Activated CD4-positive, alpha-beta T cell treated with anti-CD3 and anti-CD28 coated beads for 24 hours (primary cell): ENCODE measurements at regions not wholly inside any gene's neighbourhood (a gene's known extent, or its start where the extent isn't known, plus 50 kb on each side); places are given as distances from the start of the nearest gene placed in this dataset.

ENCODE experiments used
- DNase-seq, 2 donors: peaks; one replicate each; pipeline ENCODE4 v3.0.0-alpha.2; 2020; ENCODE audit warnings: low read depth in 2 of 2

DNA sequence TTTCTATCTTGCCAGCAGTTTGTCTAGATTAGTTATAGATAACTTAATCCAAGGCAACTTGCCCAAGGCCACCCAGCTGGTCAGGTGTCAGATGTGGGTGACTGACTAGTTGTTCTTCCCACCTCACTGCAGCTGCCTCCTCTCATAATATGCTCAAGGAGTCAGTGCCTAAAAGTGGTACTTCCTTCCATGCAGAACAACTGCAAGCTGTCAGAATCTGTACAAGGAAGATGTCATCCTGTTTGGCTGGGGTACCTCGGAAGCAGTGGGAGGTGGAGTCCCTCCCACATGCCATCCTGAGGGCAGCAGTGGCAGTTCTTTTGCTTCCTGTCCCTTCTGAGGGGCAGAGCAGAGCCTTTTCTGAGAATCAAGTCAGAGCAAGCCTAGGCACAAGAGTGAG, 193.2 kb upstream of the RFC3 start:
- DNase-seq: no peak

DNA sequence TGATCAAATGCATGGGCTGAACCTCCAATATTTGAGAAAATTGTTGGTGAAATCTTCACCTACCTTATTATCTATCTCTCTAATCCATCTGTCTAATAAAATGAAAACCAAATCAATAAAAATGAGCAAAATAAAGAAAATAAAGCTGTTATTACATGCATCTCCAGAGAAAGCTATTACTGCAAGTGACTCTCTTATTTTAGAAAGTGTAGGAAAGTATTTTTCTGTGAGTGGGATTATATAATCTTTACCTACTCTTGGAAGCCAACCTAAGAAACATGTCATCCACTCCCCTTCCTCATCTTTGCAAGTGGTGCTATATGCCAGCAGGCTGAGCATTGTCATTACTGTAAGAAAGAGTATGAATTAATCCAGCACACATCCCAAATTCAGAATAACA, 191.5 kb upstream of the RFC3 start:
- no peak for DNase-seq

DNA sequence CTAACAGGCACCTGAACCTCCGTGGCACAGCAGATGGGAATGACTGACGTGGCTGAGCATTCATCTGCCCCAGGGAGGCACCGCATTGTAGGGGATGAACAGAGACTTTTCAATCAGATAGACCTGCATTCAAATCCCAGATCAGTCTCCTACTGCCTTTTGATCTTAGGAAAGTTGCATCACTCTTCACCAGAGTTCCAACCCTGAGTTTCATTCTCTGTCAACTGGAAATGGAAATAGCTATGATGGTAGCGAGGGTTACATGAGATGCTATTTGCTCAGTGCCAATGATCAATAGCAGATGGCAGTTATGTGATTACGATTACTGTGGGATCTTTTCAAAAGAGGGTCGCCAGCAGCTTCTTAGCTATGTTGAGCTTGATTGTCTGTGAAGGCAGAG, 189.3 kb upstream of the RFC3 start:
- DNase-seq: no peak

DNA sequence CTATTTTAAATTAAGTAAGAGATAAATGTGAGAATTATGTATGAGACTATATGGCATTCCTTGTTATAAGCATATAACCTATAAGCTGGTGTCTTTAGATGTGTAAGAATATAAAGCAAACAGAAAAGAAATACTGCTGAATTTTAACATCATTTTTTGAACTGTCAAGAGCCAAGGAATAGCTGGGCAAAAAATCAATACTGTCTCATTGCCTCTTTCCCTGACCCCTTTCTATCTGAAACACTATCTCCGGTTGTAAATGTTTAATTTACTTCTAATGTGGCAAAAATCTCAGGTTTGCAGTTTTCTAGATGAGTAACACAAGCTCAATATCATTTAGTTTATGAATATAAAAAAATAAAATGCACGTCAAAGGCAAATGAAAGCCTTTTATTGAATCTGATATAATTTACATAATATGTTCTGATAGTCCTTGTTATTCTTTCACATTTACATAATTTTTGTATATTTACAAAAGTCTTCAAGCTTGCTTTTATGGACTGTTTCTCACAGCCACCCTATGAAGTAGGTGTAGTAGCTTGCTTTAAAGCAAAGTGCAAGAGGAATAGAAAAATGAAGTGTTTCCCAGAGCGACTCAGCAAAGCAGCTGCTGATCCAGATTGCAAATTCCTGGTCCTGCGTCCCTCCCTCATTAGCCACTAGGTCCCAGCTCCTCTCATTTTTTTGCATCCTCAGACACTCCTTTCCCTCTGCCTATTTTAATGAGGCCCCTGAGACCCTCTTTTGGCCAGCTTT, 188.2 kb upstream of the RFC3 start:
- no peak for DNase-seq

DNA sequence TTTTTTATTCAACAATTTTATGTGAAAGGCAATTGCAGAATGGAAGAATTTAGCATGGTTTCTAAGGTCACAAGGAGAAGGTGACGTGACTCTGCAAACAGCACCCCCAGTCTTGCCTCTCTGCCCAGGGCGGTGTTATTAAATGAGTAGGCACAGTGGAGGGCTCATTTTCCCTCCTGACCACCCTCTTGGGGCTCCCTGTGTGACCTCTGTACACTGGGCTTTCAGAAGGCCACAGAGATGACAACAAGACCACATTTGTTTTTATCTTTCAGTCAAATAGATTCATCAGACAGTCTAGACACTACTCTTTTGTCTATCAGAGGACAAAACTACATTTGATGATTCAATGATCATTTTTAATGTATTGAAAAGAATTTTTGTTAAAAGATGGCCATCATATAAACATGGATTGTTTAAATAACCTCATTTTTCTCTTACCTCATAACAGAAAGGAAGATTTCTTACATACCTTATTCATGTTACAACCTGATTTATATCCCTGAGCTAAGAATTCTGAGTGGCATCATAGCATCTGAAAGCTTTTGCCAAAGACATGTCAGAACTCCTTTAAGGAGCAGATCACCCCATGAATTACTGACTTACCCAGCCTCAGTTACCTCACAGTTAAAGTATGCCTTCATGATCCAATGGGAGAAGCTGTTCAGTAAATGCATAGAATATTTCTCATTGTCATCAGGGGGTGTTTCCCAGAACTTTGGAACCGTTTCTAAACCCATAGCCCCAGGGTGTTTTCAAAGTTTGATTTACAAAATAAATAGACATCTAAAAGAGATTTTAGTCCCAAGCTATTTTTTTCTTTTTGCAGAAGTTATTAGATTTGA, 184.0 kb upstream of the RFC3 start:
- no peak for DNase-seq

DNA sequence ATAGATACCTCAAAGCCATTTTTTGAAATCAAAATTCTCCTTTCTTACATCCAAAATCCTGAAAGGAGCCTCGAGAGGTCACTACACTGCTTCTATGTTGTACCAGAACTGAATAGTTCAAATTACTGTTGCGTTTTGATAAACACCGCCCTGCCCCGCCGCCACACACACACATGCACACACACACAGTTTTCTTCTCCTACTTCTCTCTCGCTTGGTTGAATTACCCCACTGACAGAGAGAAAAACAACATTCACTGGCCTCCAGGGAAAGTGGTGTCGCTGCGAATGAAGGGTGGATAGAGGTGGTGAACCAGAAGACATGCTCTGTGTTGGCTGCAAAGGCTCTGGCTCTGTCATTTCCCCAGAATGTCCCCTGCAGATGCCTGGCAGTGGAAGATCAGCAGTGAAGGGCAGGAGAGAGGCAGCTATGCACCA, 183.4 kb upstream of the RFC3 start:
- DNase-seq: no peak

DNA sequence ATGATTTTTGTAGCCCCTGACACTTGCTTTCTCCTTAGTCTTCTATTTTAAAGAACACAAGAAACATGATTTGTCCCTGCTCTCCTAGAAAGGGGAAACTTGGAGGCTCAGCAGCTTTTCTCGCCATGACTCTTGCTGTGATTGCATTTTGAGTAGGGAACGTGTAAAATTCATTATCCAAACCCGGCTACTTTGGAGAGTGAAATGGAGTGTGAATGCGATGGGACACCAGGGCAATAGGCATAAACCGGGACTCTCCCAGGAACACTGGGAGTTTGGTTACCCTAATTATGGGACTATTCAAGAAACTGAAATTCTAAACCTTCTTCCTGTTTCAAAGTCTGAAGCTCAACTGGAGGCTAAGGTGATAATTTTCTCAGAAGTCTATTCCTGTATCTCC, 181.7 kb upstream of the RFC3 start:
- no peak for DNase-seq

DNA sequence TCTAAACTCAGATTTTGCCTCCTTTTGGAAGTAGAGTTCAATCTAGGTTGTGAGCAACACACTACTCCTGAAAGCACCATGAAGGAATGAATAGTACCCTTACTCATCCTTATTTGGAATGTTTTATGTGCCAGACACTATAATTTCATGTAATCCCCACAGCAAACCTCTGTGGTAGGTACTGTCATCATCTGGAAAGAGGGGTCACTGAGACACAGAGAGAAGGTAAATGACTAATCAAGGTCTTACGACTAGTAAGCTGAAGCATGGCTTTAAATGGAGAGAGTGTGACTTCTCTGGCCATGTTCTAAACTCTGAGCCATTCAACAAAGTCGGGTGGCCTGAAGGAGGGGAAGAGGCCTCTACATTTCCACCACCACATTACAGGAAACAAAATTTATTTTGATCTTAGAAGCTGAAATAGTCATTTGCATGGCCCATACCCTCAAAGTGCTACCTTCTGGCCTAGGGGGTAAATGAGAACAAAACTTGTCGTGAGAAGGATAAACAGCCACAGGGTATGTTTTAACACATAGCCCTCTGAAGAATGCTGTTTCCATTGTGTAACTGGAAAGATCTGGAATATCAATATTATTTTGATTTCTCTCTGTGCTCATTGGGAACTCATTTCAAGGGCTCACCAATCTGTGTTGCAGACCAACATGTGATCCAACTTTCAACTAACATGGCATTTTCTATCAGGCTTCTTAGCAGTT, 180.8 kb upstream of the RFC3 start:
- DNase-seq: no peak

DNA sequence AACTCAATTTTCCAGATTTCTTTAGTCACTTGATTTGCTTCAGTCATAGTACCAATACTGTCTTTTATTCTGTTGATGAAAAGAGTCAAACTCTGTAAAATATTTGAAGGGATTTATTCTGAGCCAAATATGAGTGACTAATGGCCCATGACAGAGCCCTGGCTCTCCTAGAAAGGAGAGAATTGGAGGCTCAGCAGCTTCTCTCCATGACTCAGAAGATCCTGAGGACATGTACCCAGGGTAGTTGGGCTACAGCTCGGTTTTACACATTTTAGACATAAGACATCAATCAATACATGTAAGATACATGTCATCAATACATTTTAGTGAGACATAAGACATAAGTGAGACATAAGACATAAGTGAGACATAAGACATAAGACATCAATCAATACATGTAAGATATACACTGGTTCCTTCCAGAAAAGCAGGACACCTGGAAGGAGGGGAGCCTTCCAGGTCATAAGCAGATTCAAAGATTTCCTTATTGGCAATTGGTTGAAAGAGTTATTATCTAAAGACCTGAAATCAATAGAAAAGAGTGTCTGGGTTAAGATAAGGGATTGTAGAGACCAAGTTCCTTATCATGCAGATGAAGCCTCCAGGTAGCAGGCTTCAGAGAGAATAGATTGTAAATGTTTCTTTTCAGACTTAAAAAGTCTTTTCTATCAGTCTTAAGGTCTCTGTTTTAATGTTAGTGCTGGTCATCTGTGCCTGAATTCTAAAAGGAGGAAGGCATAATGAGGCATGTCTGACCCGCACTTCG, 179.8 kb upstream of the RFC3 start:
- no peak for DNase-seq

DNA sequence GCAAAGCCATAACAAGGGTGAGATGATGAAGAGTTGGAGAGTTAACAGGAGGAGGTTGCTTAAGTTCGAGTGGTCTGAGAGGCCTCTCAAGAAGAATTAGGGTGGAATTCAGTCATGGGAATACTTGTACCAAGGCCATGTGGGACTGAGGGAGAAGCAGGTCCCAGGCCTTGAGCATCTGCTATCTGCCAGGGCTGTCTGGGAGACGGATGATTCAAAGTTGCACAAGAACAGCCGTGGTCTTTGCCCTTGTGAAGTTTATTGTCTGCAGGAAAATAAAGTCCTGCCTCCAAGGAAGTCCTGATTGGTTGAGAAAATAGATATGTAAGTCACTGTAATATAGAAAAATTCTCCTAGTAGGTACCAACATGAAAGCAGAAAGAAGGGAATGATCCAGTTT, 178.8 kb upstream of the RFC3 start:
- DNase-seq: no peak

DNA sequence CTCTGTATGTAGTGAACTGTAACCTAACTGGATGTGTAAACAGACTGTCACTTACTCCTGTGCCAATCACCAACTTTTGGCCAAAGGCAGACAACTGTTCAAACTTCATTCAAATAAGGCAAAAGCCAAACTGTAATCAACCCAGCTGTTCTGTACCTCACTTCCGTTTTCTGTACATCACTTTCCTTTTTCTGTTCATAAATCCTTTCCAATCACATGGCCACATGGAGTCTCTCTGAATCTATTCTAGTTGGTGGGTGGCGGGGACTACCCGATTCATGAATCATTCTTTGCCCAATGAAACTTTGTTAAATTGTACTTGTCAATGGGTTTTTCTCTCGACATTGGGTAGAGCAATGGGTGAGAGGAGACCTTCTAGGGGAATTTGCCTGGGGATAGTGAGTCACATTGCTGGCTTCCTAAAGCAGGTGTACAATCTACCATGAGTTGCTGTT, 178.3 kb upstream of the RFC3 start:
- peak; percentile 24 to 50 for DNase-seq

DNA sequence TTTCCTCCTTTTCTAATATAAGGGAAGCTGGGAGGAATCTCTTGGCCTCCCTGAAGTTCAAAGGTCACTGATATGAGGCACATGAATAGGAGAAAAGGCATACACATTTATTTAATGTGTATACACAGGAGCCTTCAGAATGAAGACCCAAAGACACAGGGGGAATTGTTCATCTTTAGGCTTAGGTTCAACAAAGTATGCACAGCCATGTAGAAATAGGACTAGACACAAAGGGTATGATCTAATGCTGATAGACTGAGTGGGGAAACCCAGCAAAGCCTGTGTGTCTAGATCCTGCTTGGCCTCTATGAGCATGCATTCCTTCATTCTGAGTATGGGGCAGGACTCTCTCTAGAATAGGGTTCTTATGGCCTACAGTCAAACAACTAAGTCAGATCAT, 177.1 kb upstream of the RFC3 start:
- no peak for DNase-seq

DNA sequence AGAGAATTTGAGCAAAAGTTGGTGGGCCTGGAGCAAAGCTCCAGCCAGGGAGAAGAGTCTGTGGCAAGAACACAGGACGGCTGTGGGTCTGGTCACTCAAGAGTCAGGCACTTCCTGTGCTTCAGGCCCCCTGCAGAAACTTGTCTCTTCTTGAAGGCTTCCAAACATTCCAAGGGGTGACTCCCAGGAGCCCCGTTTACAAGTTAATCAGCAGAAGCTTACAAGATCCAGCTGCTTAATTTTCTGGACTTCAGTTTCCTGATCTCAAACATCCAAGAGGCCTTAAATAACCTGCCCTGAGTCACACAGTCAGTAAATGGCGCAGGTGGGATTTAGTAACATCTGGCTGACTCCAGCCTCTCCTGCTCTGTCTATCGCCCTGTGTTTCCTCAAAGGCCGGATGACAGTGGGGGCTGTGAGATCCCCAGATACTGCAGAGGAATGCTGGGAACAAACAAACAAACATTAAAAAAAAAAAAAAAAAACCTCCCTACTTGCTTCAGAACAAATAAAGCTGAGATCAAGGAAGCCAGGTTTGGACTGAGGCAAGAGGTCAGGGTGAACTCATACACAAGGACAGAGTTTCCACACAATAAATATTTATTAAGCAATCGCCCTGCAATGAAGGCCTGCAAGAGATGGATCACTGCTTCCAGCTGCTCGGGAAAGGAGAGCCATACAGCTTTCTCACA, 175.4 kb upstream of the RFC3 start:
- no peak for DNase-seq

DNA sequence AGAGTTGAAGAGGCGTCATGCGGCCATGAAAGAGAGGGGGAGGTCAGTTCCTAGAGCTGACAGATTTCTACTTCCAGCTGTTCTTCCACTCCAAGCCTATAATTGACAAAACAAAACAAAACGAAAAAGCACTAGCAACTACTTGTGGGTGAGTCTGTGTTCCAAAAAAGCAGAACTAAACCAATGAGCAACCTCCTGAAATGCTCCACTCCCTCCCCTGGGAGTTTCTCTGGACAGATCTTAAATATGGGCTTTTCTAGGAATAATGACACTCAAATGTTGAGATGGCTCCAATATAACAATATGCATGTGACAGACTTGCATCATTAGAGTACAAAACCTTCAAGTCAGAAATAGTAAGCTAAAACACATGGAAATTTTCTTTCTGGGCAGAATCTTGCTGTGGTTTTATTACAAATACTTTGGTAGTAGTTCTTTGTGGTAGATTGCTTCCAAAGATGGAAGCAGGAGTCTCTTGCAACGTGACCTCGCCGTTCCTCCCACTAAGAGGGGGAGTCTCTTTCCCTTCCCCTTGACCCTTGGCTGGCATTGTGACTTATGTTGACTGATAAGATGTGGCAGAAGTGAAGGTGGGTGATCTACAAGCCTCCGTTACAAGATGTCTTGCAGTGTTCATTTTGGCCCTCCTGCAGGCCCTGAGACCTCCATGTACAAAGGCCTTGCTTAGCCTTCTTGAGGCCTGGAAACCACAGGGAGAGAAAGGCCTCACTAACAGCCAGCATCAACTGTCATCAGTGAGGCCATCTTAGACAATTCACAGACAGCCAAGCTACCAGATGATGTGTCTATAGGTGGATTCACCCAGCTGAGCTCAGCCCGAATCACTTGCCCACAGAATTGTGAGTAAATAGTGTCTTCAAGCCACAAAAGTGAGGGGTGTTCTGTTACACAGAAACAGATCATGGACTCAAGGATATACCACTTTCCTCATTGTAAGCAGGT, 173.1 kb upstream of the RFC3 start:
- no peak for DNase-seq

DNA sequence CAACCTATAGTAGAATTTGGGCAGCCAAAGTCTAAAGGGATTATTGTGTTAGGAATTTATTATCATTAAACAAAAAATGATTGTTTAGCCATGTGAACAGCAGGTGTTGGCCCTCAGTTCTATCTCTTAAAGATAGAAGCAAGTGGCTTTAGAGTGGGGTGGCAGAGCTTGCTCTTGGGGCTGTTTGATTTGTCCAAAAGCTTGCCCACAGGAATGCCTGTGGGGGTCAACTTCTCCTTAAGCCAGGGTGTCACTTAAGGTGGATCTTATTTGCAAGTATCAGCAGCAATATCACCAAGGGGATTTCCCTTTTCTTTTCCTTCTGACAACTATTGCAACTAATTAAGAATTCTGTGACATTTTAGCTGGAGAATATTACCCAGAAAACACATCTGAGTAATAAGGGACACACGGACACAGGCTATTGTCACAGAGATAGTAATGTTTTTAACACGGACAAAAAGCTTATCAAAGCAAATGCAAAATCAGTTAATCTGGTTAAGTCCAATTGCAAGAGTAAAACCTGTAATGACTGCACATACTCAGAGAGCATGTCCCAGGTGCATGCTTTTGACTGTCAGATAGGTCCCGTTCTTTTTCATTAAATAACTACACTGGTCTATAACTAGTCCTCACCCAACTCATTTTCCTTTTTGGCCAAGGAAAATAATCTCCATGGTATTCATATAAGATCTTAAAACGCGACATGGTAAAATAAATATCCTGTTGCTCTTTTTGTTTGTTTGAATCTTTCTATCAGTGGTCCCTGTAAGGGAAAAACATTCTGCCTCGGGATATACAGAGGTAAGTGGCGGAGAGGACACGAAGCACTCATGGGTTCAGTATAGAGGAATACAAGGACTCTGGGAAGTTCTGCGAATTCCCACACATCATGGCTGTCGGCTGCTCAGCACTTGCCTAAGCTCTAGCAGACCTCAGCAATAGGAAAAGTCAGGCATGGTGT, 172.1 kb upstream of the RFC3 start:
- no peak for DNase-seq

DNA sequence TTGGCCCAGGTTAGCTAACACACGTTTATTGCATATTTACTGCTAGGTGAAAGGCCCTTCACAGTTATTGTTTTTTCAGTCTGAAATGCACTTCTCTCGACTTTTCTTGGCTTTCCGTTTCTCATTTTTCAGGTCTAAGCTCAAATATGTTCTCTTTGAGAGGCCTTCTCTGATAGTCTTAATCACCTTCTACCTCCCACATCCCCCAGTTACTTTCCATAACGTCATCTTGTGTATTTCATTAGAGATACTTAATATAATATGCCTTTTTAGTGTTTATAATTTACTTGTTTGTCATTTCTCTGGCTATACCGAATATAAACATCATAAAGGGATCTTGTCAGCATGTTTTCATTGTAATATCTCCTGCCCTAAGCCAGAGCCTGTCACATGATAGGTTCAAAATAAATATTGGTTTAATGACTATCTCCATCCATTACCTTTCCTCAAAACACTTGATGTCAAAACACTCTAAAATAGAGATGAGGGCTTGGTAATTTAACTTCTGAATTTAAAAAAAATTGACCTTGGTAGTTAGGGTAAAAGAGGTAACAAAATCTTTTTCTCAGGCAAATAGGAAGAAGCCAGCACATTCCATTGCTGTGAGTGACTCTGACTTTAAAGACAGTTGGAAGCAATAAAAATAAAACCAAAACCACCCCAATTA, 168.6 kb upstream of the RFC3 start:
- DNase-seq: no peak

DNA sequence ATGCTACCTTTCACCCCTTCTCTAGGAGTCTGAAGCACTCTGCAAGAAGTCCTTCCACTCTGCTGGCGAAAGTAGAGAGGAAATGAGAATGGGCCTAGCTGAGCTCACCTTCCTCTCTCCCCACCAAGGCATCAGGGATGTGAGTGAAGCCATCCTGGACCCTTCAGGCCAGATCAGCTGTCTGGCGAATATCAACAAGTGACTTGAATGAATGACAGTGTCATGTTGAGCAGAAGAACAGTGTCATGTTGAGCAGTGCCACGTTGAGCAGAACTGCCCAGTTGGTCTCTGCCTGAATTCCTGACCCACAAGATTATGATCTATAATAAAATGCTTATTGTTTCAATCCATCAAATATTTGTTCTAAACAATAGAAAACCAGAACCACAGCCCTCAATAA, 166.2 kb upstream of the RFC3 start:
- DNase-seq: no peak

DNA sequence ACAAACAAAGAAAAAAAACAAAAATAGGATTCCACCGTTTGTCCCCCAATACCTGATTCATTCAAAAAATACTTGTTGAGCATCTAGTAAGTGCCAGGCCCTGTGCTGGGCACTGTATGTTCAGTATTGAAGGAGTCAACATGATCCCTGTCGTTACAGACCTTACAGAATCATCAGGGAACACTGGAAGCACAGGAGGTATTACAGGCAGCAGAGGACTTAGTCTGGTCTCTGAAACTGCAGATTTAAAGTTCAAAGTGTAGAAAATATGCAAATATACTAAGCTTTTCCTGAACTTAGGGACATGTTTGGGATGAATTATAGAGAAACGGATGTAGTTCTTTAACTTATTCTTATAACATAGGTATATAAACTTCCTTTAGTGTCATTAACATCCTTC, 160.7 kb upstream of the RFC3 start:
- DNase-seq: no peak
